Stimulated activated naive CD8-positive, alpha-beta T cell treated with anti-CD3 and anti-CD28 coated beads, Interleukin-15, Interleukin-2, amounts not matched to agents 100 ng/mL and 50 ng/mL, for 24 hours (primary cell): ENCODE measurements at regions not wholly inside any gene's neighbourhood (a gene's known extent, or its start where the extent isn't known, plus 50 kb on each side); places are given as distances from the start of the nearest gene placed in this dataset.

Experiments used
- H3K27ac Mint-ChIP-seq: one replicate; pipeline ENCODE4 v1.8.0; 2021; ENCODE audit warnings: mild to moderate bottlenecking, mixed read lengths
- H3K27me3 Mint-ChIP-seq: one replicate; pipeline ENCODE4 v1.8.0; 2021; ENCODE audit warnings: mixed read lengths
- H3K36me3 Mint-ChIP-seq: one replicate; pipeline ENCODE4 v1.8.0; 2021; ENCODE audit warnings: low read depth, mixed read lengths
- H3K4me1 Mint-ChIP-seq: one replicate; pipeline ENCODE4 v1.8.0; 2021; ENCODE audit warnings: low read depth, mixed read lengths
- H3K4me3 Mint-ChIP-seq: one replicate; pipeline ENCODE4 v1.8.0; 2021; ENCODE audit warnings: mild to moderate bottlenecking, mixed read lengths
- H3K9me3 Mint-ChIP-seq: one replicate; pipeline ENCODE4 v1.8.0; 2021; ENCODE audit warnings: mixed read lengths

- Mint-ChIP-seq H3K9me3 (no peaks in the 10 kb centered on the region), H3K36me3 (no peaks in the 10 kb centered on the region), H3K27ac (no peak overlapping the region), H3K4me3 (no peak overlapping the region), H3K4me1 (peaks cover 26% of the 10 kb centered on the region), H3K27me3 (peaks cover 61% of the 10 kb centered on the region)
Observed at GRCh38 chr1:87203904-87204303, 124.8 kb upstream of the LMO4 start.

GRCh38 chr1:87204441-87204840 is 124.2 kb upstream of the LMO4 start:
- Mint-ChIP-seq H3K36me3 (no peaks in the 10 kb centered on the region), H3K4me1 (peaks cover 32% of the 10 kb centered on the region), H3K27me3 (peaks cover 61% of the 10 kb centered on the region), H3K27ac (no peak overlapping the region), H3K4me3 (no peak overlapping the region), H3K9me3 (no peaks in the 10 kb centered on the region)

- Mint-ChIP-seq H3K27me3 (peaks cover 57% of the 10 kb centered on the region), H3K4me1 (peaks cover 32% of the 10 kb centered on the region), H3K36me3 (no peaks in the 10 kb centered on the region), H3K27ac (no peak overlapping the region), H3K4me3 (no peak overlapping the region), H3K9me3 (no peaks in the 10 kb centered on the region)
Observed at GRCh38 chr1:87204921-87205320, 123.8 kb upstream of the LMO4 start.

- no peak overlapping the region for H3K27ac Mint-ChIP-seq
- peaks cover 51% of the 10 kb centered on the region for H3K27me3 Mint-ChIP-seq
- no peak overlapping the region for H3K4me3 Mint-ChIP-seq
- H3K4me1 Mint-ChIP-seq, result peaks cover 32% of the 10 kb centered on the region
- no peaks in the 10 kb centered on the region for H3K36me3 Mint-ChIP-seq
- no peaks in the 10 kb centered on the region for H3K9me3 Mint-ChIP-seq
Observed at GRCh38 chr1:87206044-87206831, 122.4 kb upstream of the LMO4 start.

- Mint-ChIP-seq H3K9me3 (no peaks in the 10 kb centered on the region), H3K27me3 (peaks cover 39% of the 10 kb centered on the region), H3K36me3 (no peaks in the 10 kb centered on the region), H3K4me1 (peaks cover 21% of the 10 kb centered on the region), H3K27ac (no peak overlapping the region), H3K4me3 (no peak overlapping the region)
Observed at GRCh38 chr1:87208080-87208479, 120.6 kb upstream of the LMO4 start.

- Mint-ChIP-seq H3K27ac (no peak overlapping the region), H3K27me3 (peaks cover 40% of the 10 kb centered on the region), H3K36me3 (no peaks in the 10 kb centered on the region), H3K4me1 (peaks cover 14% of the 10 kb centered on the region), H3K4me3 (no peak overlapping the region), H3K9me3 (no peaks in the 10 kb centered on the region)
Observed at GRCh38 chr1:87208931-87209330, 119.7 kb upstream of the LMO4 start.

- Mint-ChIP-seq H3K9me3 (peaks cover 5% of the 10 kb centered on the region), H3K4me3 (no peak overlapping the region), H3K27me3 (peaks cover 40% of the 10 kb centered on the region), H3K36me3 (no peaks in the 10 kb centered on the region), H3K27ac (no peak overlapping the region), H3K4me1 (peaks cover 9% of the 10 kb centered on the region)
Observed at GRCh38 chr1:87210151-87210550, 118.5 kb upstream of the LMO4 start.

GRCh38 chr1:87212431-87213134 is 116.1 kb upstream of the LMO4 start:
- H3K4me3 Mint-ChIP-seq, result no peak overlapping the region
- peaks cover 4% of the 10 kb centered on the region for H3K36me3 Mint-ChIP-seq
- peaks cover 8% of the 10 kb centered on the region for H3K9me3 Mint-ChIP-seq
- H3K27ac Mint-ChIP-seq, result no peak overlapping the region
- H3K4me1 Mint-ChIP-seq, result peaks cover 9% of the 10 kb centered on the region
- H3K27me3 Mint-ChIP-seq, result peaks cover 31% of the 10 kb centered on the region

- Mint-ChIP-seq H3K27ac (no peak overlapping the region), H3K9me3 (peaks cover 8% of the 10 kb centered on the region), H3K4me1 (peaks cover 9% of the 10 kb centered on the region), H3K36me3 (peaks cover 4% of the 10 kb centered on the region), H3K4me3 (no peak overlapping the region), H3K27me3 (peaks cover 29% of the 10 kb centered on the region)
Observed at GRCh38 chr1:87213135-87213515, 115.6 kb upstream of the LMO4 start.

GRCh38 chr1:87215592-87215991 is 113.1 kb upstream of the LMO4 start:
- Mint-ChIP-seq H3K4me3 (no peak overlapping the region), H3K36me3 (peaks cover 4% of the 10 kb centered on the region), H3K9me3 (peaks cover 8% of the 10 kb centered on the region), H3K4me1 (no peaks in the 10 kb centered on the region), H3K27ac (no peak overlapping the region), H3K27me3 (peaks cover 25% of the 10 kb centered on the region)

GRCh38 chr1:87218618-87219017 is 110.1 kb upstream of the LMO4 start:
- Mint-ChIP-seq H3K4me3 (no peak overlapping the region), H3K4me1 (no peaks in the 10 kb centered on the region), H3K36me3 (peaks cover 4% of the 10 kb centered on the region), H3K27me3 (peaks cover 12% of the 10 kb centered on the region), H3K9me3 (peaks cover 14% of the 10 kb centered on the region), H3K27ac (no peak overlapping the region)

- Mint-ChIP-seq H3K4me1 (no peaks in the 10 kb centered on the region), H3K9me3 (peaks cover 17% of the 10 kb centered on the region), H3K4me3 (no peak overlapping the region), H3K27ac (no peak overlapping the region), H3K27me3 (peaks cover 11% of the 10 kb centered on the region), H3K36me3 (peaks cover 4% of the 10 kb centered on the region)
Observed at GRCh38 chr1:87219141-87219540, 109.5 kb upstream of the LMO4 start.

- Mint-ChIP-seq H3K27ac (no peak overlapping the region), H3K27me3 (peaks cover 8% of the 10 kb centered on the region), H3K4me3 (no peak overlapping the region), H3K36me3 (peaks cover 4% of the 10 kb centered on the region), H3K4me1 (no peaks in the 10 kb centered on the region), H3K9me3 (peaks cover 17% of the 10 kb centered on the region)
Observed at GRCh38 chr1:87219626-87220025, 109.1 kb upstream of the LMO4 start.

- Mint-ChIP-seq H3K36me3 (peaks cover 1% of the 10 kb centered on the region), H3K4me3 (no peak overlapping the region), H3K9me3 (peaks cover 9% of the 10 kb centered on the region)
Observed at GRCh38 chr1:87220993-87221392, 107.7 kb upstream of the LMO4 start.

GRCh38 chr1:87224201-87224600 is 104.5 kb upstream of the LMO4 start:
- Mint-ChIP-seq H3K36me3 (no peaks in the 10 kb centered on the region), H3K4me1 (peaks cover 6% of the 10 kb centered on the region), H3K4me3 (no peak overlapping the region)

More at GRCh38 chr1:87220993-87221392, 107.7 kb upstream of the LMO4 start:
- H3K4me1 Mint-ChIP-seq, result peaks cover 1% of the 10 kb centered on the region
- no peak overlapping the region for H3K27ac Mint-ChIP-seq
- no peaks in the 10 kb centered on the region for H3K27me3 Mint-ChIP-seq

More at GRCh38 chr1:87224201-87224600, 104.5 kb upstream of the LMO4 start:
- Mint-ChIP-seq H3K27ac (no peak overlapping the region), H3K27me3 (no peaks in the 10 kb centered on the region), H3K9me3 (peaks cover 9% of the 10 kb centered on the region)
